Endodermal cell (in vitro differentiated cells): ENCODE measurements at regions not wholly inside any gene's neighbourhood (a gene's known extent, or its start where the extent isn't known, plus 50 kb on each side); places are given as distances from the start of the nearest gene placed in this dataset.
"Not testable (repeated sequence)": the region's sequence is repeated elsewhere in the genome, so short reads cannot be mapped to it uniquely, and the experiment has no call there.

Experiments
- DNase-seq: peaks from one replicate; pipeline ENCODE4 v3.0.0-alpha.2; 2017
- H3K27ac ChIP-seq: 2 replicates; pipeline ENCODE4 v1.5.1; 2013; ENCODE audit warnings: mild to moderate bottlenecking, low read depth, low read length, moderate library complexity
- H3K27me3 ChIP-seq: 2 replicates; pipeline ENCODE4 v1.6.1; 2013; ENCODE audit warnings: mild to moderate bottlenecking, low read length, moderate library complexity; ENCODE audit not compliant: insufficient read depth, control insufficient read depth, poor library complexity, severe bottlenecking
- H3K36me3 ChIP-seq: 2 replicates; pipeline ENCODE4 v1.7.0; 2013; ENCODE audit warnings: mild to moderate bottlenecking, low read length, moderate library complexity; ENCODE audit not compliant: control insufficient read depth, insufficient read depth
- H3K4me1 ChIP-seq: one replicate; pipeline ENCODE4 v1.7.0; 2013; ENCODE audit warnings: low read length; ENCODE audit not compliant: control insufficient read depth, insufficient read depth
- H3K4me3 ChIP-seq: 2 replicates; pipeline ENCODE4 v1.5.1; 2013; ENCODE audit warnings: mild to moderate bottlenecking, low read length, moderate library complexity
- H3K9ac ChIP-seq: 2 replicates; pipeline ENCODE4 v1.6.1; 2013; ENCODE audit warnings: mild to moderate bottlenecking, low read length, moderate library complexity; ENCODE audit not compliant: poor library complexity, severe bottlenecking; ENCODE audit errors: extremely low read depth
- H3K9me3 ChIP-seq: 2 replicates; pipeline ENCODE4 v1.6.1; 2013; ENCODE audit warnings: mild to moderate bottlenecking, low read length, moderate library complexity; ENCODE audit not compliant: control insufficient read depth
- H3K27ac Mint-ChIP-seq: 2 replicates; pipeline ENCODE4 v1.8.0; 2020; ENCODE audit warnings: mixed read lengths
- H3K27me3 Mint-ChIP-seq: 2 replicates; pipeline ENCODE4 v1.8.0; 2021; ENCODE audit warnings: mild to moderate bottlenecking, mixed read lengths; ENCODE audit not compliant: insufficient read depth
- H3K36me3 Mint-ChIP-seq: 2 replicates; pipeline ENCODE4 v1.8.0; 2020; ENCODE audit warnings: low read depth, mixed read lengths
- H3K4me1 Mint-ChIP-seq: 2 replicates; pipeline ENCODE4 v1.8.0; 2020; ENCODE audit warnings: mixed read lengths
- H3K4me3 Mint-ChIP-seq: 2 replicates; pipeline ENCODE4 v1.8.0; 2020; ENCODE audit warnings: mild to moderate bottlenecking, moderate library complexity, mixed read lengths
- H3K9me3 Mint-ChIP-seq: 2 replicates; pipeline ENCODE4 v1.8.0; 2020; ENCODE audit warnings: mild to moderate bottlenecking, mixed read lengths
- WGBS, 2 experiments: methylation state at CpG; one replicate each; pipeline versions ENCODE4 v1.1.5 to v1.1.7; 2013; ENCODE audit warnings: missing lambda C conversion rate in 2 of 2, mixed read lengths in 1 of 2; ENCODE audit not compliant: insufficient coverage in 1 of 2, insufficient read length in 1 of 2; 5-methylcytosine and 5-hydroxymethylcytosine counted together
- TF ChIP-seq, protein P1 (sequence below): fragments of 200-600 bp; sonication (generic); conservative IDR thresholded peaks from 2 replicates; pipeline ENCODE4 v1.5.0; 2021; ENCODE audit warnings: antibody characterized with exemption, mild to moderate bottlenecking

DNA sequence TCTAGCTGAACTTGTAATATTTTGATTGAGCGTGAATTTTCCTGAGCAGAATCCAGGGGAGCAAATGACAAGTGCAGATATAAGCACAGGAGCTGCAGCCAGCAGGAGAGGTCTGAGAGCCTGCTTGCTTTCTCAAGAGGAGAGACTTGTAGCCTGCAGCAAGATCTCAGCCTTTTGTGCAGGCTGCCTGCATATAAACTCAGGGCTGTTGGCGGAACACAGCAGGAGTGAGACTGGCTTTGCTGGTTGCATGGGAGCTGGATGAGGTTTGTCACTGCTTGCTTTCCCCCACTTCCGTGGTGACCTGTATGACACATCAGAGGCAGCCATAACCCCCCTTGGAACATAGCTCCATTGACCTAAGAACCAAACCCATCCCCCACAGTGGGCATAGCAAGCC is 725.4 kb upstream of the RGS18 start:
- Mint-ChIP-seq H3K4me3 (no peak overlapping the region), H3K4me1 (no peaks in the 10 kb centered on the region), H3K9me3 (peaks cover 32% of the 10 kb centered on the region), H3K36me3 (peaks cover 3% of the 10 kb centered on the region), H3K27ac (no peak overlapping the region), H3K27me3 (no peaks in the 10 kb centered on the region)
- 0 to 43% methylated on average over 1 to 3 of the region's 3 CpGs for WGBS, 2 experiments
- Histone ChIP-seq H3K9ac (no peak overlapping the region), H3K4me1 (peaks cover 4% of the 10 kb centered on the region), H3K4me3 (no peak overlapping the region), H3K27me3 (no peaks in the 10 kb centered on the region), H3K9me3 (peaks cover 8% of the 10 kb centered on the region), H3K36me3 (no peaks in the 10 kb centered on the region), H3K27ac (no peak overlapping the region)
- TF ChIP-seq, protein P1, sequence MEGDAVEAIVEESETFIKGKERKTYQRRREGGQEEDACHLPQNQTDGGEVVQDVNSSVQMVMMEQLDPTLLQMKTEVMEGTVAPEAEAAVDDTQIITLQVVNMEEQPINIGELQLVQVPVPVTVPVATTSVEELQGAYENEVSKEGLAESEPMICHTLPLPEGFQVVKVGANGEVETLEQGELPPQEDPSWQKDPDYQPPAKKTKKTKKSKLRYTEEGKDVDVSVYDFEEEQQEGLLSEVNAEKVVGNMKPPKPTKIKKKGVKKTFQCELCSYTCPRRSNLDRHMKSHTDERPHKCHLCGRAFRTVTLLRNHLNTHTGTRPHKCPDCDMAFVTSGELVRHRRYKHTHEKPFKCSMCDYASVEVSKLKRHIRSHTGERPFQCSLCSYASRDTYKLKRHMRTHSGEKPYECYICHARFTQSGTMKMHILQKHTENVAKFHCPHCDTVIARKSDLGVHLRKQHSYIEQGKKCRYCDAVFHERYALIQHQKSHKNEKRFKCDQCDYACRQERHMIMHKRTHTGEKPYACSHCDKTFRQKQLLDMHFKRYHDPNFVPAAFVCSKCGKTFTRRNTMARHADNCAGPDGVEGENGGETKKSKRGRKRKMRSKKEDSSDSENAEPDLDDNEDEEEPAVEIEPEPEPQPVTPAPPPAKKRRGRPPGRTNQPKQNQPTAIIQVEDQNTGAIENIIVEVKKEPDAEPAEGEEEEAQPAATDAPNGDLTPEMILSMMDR, result no peak
- DNase-seq, result peak; percentile 58

DNA sequence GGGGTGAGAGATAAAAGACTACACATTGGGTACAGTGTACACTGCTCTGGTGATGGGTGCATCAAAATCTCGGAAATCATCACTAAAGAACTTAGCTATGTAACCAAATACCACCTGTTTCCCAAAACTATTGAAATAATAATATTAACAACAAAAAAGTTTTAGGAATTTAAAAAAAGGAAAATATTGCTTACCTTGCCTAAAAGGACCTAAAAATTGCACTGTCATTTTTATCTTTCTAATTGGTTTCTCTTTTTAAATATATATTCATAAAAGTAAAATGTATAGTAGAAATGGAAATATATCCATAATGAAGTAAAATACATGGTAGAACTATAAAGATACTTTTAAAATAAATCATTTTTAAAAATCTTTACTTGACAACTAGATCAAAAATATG is 719.3 kb upstream of the RGS18 start:
- Mint-ChIP-seq H3K9me3 (peaks cover 23% of the 10 kb centered on the region), H3K4me3 (no peak overlapping the region), H3K27ac (no peak overlapping the region), H3K36me3 (no peaks in the 10 kb centered on the region), H3K4me1 (no peaks in the 10 kb centered on the region), H3K27me3 (no peaks in the 10 kb centered on the region)
- TF ChIP-seq, protein P1, result no peak
- no peak overlapping the region for H3K9ac ChIP-seq
- no peak overlapping the region for H3K27ac ChIP-seq
- WGBS, 2 experiments, result 67% methylated on average over 1 of the region's 1 CpG; no CpG with 5 or more reads in 1 of the 2 experiments
- H3K4me3 ChIP-seq, result no peak overlapping the region
- H3K4me1 ChIP-seq, result no peaks in the 10 kb centered on the region
- H3K27me3 ChIP-seq, result no peaks in the 10 kb centered on the region
- H3K36me3 ChIP-seq, result no peaks in the 10 kb centered on the region
- DNase-seq, result no peak
- peaks cover 8% of the 10 kb centered on the region for H3K9me3 ChIP-seq

DNA sequence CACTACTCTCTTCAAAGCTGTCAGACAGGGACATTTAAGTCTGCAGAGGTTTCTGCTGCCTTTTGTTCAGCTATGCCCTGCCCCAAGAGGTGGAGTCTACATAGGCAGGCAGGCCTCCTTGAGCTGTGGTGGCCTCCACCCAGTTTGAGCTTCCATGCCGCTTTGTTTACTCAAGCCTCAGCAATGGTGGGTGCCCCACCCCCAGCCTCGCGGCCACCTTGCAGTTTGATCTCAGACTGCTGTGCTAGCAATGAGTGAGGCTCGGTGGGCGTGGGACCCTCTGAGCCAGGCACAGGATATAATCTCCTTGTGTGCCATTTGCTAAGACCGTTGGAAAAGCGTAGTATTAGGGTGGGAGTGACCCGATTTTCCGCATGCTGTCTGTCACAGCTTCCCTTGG is 710.0 kb upstream of the RGS18 start:
- not testable (repeated sequence) for H3K36me3 Mint-ChIP-seq, H3K36me3 ChIP-seq, H3K9me3 ChIP-seq, DNase-seq, H3K4me3 Mint-ChIP-seq, H3K27ac ChIP-seq, H3K4me1 ChIP-seq, H3K27me3 ChIP-seq, H3K27ac Mint-ChIP-seq, H3K9ac ChIP-seq, H3K4me1 Mint-ChIP-seq, H3K4me3 ChIP-seq, H3K27me3 Mint-ChIP-seq
- H3K9me3 Mint-ChIP-seq, result peaks cover 21% of the 10 kb centered on the region
- 89 to 93% methylated on average over 7 to 9 of the region's 9 CpGs for WGBS, 2 experiments

DNA sequence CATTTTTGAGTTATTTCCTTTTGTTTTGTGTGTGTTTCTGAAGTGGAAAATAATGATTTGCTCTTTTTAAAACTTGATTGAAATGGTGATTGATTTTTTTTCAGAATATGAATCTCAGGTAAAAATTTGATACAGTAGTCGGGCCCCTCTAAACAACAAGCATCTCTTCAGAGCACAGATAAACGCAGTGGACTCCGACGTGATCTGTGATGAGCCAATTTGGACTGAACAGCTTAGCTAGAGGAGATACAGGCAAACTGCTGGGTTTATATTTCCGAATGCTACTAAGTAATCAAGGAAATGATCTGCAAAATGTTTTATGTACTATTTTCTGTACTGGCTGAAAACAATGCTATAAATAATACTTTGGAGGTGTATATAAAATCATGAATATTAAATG is 705.7 kb upstream of the RGS18 start:
- no peaks in the 10 kb centered on the region for H3K27me3 ChIP-seq
- no peak overlapping the region for H3K9ac ChIP-seq
- 93 to 94% methylated on average over 5 of the region's 5 CpGs for WGBS, 2 experiments
- Mint-ChIP-seq H3K9me3 (peaks cover 10% of the 10 kb centered on the region), H3K27ac (no peak overlapping the region), H3K4me3 (no peak overlapping the region), H3K27me3 (no peaks in the 10 kb centered on the region), H3K4me1 (no peaks in the 10 kb centered on the region), H3K36me3 (no peaks in the 10 kb centered on the region)
- TF ChIP-seq, protein P1, result no peak
- H3K27ac ChIP-seq, result no peak overlapping the region
- H3K9me3 ChIP-seq, result peaks cover 10% of the 10 kb centered on the region
- no peak overlapping the region for H3K4me3 ChIP-seq
- H3K4me1 ChIP-seq, result no peaks in the 10 kb centered on the region
- no peak for DNase-seq
- no peaks in the 10 kb centered on the region for H3K36me3 ChIP-seq
